Kidney capillary endothelial cell (primary cell): ENCODE measurements at regions not wholly inside any gene's neighbourhood (a gene's known extent, or its start where the extent isn't known, plus 50 kb on each side); places are given as distances from the start of the nearest gene placed in this dataset.
"Not testable (repeated sequence)": the region's sequence is repeated elsewhere in the genome, so short reads cannot be mapped to it uniquely, and the experiment has no call there.

ENCODE experiments used
- DNase-seq: peaks from one replicate; pipeline ENCODE4 v3.0.0-alpha.2; 2018; ENCODE audit warnings: low spot score

DNA sequence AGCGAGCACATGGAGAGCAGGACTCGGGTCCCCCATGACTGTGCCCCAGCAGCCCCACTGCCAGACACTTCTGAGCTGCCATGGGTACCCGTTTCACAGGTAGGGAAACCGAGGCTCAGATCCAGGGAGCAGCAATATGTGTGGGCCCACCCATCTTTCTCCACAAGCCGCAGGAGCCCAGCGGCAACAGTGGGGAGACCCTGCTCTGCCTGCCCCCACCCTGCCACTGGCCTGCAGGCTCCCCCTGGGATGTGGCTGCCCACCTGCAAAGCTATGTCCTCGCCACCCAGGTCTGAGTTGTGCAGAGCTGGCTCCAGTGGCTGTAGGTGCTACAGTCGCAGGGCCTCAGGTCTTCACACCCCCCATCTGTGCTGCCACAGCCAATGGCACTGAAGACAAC, 50.6 kb upstream of the C1QTNF9B start:
- DNase-seq = no peak

DNA sequence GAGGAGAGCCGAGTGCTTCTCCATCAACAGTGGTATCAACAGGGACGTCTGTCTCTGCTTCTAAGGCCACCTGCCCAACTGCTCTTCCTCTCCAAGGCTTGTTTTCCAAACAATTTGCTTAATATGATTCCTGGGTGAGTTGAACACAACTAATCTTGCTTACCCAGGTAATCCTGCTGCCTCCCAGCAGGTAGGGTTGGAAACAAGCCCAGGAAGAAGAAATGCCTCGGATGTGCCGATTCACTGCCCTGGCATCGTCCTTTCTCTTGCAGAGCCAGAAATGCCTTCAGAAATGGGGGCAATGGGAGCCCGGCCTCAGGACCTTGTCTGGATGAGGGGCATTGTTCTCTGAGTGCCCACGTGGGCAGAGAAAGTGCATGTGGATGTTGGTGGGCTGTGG, 51.9 kb upstream of the C1QTNF9B start:
- DNase-seq = no peak

DNA sequence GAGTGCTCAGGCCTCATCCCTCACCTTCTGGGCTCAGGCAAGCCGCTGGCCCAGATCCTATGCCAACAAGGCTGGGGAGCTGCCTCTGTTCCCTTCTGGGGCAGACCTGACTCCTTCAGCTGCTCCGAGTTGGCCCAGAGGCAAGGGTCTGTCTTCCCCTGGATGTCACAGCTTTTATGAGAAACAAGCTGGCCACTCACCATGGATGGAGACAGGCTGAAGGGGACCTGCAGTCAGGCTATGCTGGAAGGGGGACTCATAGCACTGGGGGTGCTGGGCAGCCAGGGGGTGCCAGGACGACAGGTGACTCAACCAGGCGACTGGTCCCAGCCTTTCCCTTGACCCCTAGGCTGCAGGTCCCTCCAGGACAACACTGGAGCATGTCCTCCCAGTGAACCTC, 52.4 kb upstream of the C1QTNF9B start:
- no peak for DNase-seq

DNA sequence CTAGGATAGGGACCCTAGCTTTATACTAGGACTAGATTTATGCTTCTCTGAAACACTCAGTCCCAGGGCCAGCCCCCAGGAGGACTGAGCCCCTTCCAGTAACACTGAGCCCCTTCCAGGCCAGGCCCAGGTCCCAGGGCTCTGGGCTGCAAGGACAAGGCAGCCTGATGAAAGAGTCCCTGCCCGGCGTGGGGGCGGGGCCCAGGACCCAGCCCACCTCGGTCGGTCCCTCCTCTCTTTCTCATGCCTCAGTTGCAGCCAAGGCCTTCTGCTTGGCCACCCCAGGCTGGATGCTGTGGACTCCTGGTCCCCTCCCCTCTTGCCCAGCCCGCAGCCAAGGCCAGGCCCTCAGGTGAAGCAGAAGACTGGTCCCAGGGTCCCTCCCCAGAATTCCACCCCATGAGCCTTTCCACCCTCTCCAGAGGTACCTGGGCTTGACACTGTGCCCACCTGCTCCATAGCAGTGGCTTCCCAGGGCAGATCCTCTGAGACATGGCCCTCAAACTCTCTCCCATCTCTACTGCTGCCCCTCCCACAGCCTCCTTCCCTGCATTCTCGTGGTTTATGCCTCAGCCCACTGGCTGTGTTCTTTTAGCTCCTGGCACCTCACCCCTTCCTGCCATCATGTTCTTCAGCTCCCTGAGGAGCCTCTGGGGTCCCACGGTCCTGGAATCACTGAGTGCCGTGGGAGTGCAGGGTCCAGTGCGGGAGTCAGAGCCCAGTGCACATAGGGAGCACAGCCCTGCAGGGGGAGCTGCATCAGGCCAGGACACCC, 53.6 kb upstream of the C1QTNF9B start:
- no peak for DNase-seq

DNA sequence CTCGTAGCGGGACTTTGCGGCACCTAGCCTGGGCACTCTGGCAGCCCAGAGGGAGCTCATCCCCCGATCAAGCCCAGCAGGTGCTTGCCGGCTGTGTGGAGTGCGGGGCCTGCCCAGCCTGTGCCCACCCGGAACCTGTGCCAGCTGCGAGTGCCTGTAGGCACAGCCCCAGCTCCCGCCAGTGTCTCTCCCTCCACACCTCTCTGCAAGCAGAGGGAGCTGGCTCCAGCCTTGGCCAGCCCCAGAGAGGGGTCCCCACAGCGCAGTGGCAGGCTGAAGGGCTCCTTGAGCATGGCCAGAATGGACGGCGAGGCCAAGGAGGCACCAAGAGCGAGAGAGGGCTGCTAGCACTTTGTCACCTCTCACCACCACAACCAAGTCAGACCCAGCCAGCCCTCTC, 55.5 kb upstream of the C1QTNF9B start:
- no peak for DNase-seq

DNA sequence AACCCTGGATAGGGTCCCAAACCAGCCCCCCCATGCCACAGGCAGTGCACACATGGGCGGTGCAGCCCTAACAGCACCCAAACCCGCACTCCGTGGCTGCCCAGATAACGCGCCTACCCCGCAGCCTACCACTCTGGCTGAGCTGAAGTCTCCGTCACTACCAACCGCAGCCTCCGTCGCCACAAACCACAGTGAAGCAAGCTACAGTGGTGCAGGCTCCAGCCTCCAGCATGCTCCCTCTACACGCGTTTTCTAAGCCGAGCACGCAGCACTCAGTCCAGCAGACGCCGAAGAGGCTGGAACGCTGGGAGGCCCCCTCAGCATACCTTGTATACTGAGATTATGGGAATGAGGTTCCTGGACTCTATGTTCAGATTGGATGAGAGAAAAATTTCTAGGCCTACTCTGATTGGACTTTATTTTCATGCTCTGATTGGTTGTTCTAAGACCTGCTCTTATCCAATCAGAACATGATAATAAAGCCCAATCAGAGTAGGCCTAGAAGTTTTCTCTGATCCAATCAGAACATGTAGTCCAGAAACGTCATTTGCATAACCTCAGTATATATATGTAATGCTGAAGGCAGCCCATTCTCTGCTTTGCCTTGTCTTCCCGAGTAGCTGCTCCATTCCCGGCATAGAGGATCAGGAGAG, 56.7 kb upstream of the C1QTNF9B start:
- no peak for DNase-seq

DNA sequence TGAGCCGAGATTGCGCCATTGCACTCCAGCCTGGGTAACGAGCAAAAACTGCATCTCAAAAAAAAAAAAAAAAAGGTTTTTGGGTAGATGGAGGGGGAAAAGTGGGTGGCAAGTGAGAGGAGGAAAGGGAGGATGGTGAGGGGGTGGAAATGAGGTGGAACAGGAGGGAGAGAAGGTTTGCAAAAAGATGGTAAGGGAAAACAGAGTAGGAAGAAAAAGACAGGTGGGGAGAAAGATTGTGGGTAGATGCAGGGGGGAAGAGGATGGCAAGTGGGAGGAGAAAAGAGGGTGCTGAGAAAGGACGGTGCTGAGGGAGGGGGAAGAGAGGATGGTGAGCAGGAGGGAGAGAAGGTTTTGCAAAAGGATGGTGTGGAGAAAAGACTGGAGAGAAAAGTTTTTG, 57.8 kb upstream of the C1QTNF9B start:
- no peak for DNase-seq

DNA sequence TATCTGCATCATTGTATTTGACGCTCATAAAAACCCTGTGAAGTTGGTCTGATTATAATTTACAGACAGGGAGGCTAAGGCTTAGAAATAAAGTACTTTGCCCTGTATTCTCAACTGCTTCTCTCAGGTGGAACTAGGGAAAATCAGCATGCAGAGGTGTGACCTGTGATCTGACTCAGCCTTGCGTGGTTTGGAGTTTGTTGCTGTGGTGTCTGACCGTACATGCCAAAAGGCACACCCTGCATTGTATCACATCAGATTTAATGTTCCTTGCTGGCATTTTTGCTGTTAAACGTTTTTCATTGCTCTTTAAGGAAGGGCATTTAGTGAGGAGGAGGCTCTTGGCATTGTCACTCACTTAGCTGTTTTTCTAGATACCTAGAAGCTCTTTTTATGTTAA, 58.8 kb upstream of the C1QTNF9B start:
- no peak for DNase-seq

DNA sequence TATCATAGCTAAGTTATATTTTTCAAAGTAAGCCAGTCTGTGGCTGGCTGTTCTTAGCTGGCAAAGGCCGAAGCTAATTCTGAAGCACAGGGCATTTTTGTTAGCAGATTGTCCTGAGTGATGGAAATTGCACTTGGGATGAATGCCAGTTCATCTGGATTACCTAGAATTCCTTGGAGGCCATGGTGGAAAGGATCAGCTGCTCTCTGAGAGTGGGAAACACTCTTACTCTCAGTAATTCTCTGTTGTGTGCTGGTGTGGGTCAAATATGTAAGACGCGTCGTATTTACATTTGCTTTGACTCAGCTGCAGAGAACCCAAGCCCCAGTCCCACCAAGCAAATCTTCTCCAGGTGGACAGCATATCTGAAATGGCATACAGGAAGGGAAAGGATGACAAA, 60.7 kb upstream of the C1QTNF9B start:
- no peak for DNase-seq

DNA sequence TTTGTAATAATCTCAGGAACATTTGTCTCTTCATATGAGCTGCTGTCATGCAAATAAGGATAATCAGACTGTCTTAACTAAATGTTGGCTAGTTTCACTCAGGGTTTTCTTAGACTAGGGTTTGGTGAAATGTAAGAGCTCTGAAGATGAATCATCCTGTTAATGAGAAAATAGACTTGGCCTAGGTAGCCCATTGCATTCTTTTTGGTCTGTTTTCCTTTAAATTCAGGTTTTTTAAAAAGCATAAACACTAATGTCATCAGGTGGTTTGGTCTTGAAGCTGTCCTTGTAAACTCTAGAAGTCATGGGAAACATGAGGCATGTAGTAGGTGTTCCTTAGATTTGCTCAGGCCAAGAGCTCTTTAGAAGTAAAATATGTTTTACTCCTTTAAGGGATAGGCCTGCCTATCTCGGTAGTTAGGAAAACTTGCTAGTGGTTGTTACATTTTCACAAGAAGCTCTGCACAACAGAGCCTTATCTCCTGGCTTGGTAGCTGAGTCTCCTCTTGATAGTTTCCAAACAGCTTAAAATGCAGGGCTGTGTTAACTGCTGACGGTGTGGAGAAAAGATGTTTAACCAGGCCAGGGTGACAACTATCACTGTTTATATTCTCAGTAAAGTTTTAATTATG, 62.0 kb upstream of the C1QTNF9B start:
- no peak for DNase-seq

DNA sequence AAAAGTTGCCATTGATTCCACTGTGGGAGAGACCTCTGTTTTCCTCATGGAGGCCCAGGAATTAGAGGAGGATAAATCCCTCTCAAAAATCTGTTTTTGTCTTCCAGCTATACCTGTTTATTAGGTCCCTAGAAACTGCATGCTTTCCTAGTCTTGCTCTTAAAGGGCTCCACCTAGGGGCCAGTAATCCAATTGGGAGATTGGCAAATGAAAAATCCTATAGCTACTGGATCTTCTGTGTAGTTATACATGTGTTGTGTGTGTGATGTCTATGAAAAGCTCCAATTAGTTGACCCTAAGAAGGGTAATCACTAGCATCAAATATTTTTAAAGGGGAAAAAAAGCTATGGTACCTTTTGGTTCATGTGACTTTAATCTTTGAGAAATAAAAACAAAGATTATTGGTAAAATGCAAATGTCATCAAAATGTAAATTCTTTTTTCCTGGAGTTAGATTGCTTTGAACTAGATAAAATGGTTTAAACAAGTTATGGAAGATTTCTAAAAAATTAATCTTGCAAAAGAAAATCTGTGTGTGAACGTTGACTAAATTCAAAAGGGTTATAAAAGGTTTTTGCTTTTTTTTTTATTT, 63.4 kb upstream of the C1QTNF9B start:
- peak; percentile 56 for DNase-seq

DNA sequence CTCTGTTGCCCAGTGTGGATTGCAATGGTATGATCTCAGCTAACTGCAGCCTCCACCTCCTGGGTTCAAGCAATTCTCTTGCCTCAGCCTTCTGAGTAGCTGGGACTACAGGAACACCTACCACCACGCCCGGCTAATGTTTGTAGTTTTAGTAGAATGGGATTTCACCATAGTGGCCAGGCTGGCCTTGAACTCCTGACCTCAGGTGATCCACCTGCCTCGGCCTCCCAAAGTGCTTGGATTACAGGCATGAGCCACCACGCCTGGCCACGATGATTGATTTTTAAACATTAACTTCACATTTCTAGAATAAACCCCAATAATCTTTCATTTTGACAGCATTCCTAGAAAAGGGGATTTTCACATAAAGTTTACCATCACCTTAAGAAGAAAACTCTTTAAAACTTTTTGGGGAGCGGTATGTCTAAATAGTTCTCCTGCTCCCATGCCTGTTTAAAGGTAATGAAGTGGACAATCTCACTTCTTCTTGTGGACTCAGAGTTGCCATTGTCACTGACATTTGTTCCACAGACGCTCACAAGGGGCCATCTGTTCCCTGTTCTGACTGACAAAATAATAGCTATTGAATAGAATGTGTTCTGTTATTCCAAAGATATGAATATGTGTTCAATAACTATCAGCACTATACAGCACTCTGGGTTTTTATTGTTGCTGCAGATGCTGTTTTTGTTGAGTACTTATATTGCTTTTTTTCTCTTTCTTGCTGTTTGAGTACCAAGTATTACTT, 66.1 kb upstream of the C1QTNF9B start:
- no peak for DNase-seq

DNA sequence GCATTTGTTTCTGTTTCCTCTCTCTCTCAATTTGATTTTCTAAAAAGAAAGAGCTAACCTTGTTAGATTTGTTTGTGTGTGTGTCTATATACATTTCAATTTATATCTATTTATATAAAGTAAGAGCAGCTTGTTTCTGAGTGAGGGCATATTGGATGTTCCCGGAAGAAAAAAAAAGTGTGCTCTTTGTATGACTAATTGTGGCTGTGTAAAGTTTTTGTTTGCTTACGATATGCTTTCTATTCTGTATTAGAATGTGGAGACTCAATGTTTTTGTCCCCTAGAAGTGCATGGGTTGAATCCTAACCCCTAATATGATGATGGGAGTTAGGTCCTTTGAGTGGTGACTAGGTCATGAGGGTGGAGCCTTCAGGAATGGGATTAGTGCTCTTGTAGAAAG, 66.6 kb upstream of the C1QTNF9B start:
- no peak for DNase-seq

DNA sequence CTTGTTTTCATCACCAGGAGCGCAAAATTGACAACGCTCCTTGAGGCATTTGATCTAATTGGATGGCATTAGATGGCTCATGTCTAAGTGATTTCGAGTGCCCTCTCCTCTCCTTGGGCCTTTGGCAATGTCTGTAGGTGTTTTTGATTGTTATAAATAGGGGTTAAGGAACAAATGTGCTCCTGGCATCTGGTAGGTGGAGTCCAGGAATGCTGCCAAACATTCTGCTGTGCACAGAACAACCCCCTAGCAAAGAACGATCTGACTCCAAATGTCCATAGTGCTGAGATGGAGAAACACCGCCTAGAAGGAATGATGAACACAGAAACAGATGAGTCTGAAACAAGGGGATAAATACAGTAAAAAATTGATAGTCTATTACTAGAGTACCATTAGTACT, 68.0 kb upstream of the C1QTNF9B start:
- DNase-seq = no peak

DNA sequence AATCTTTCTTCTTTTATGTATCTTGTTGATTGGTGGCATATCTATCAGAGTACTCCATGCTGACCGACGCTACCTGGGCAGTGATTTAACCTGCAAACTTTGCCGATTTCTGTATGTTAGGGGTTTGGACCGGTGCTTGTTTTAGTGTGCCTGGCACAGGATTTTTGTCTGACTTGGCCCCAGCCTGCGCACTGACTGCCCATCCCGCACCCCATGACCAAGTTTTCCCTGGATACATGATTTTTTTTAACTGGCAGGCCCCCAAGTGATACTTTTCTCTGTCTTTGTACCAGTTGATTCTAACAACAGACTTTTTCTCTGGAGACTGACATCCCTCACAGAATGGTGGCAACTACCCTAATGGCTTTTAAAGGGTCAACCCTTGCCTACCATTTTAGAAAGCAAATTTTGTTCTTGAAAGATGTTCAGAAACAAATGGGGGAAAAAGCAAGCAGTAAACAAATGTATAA, 69.0 kb upstream of the C1QTNF9B start:
- no peak for DNase-seq

DNA sequence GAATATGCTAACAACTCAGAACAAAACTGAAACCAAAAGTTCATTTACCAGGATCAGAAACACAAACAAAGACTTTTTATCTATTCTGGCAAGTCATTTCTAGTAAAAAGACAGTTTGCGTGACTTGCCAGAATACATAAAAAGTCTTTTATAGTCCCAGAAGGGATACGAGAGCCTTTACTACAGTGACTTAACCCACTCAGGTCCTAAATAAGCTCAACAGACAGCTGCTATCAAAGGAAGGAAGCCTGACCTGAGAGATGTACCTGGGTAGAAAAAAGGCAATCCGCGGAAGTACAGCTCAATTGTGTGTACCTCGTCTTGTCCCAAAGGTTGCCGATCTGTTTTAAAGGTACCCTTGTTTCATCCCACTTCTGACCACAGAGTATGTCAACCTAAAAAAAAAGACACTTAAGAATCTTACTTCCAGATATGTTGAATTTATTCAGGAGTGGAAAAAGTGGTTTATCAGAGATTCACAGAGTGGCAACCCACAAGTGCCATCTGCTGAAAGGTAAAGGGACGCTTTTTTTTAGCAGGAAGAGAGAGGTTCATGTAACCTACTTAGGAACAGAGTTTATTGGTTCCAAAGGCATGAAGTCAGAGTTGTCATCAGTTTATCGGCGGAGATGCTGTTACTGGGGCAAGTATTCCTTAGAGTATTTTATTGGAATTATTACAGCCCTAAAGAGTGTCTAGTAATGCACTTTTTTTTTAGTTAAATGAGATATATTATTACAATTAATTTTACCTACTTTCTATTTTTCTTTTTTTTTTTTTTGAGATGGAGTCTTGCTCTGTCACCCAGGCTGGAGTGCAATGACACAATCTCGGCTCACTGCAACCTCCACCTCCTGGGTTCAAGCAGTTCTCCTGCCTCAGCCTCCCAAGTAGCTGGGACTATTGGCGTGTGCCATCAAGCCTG, 69.7 kb upstream of the C1QTNF9B start:
- no peak for DNase-seq

DNA sequence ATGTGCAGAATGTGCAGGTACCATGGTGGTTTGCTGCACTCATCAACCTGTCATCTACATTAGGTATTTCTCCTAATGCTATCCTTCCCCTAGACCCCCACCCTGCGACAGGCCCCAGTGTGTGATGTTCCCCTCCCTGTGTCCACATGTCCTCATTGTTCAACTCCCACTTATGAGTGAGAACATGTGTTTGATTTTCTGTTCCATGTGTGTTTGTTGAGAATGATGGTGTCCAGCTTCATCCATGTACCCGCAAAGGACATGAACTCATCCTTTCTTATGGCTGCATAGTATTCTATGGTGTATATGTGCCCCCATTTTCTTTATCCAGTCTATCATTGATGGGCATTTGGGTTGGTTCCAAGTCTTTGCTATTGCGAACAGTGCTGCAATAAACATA, 70.5 kb upstream of the C1QTNF9B start:
- DNase-seq = not testable (repeated sequence)

DNA sequence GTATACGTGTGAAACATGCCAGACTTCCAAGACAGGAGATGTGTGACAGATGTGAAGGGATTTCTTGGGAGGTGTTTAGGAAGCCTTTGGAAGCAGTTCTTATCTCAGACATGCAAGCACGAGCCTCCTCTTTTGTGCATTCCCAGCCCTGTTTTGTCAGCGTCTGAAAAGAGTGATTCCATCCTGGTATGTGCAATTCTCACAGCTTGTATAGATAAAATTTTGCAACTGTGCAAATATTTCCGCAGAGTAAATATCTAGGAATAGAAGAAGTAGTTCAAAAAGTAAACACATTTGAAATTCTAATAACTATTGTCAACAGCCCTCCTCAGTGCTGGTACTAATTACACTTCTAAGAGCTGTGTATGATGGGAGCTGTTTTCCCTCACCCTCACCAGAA, 72.3 kb upstream of the C1QTNF9B start:
- no peak for DNase-seq

DNA sequence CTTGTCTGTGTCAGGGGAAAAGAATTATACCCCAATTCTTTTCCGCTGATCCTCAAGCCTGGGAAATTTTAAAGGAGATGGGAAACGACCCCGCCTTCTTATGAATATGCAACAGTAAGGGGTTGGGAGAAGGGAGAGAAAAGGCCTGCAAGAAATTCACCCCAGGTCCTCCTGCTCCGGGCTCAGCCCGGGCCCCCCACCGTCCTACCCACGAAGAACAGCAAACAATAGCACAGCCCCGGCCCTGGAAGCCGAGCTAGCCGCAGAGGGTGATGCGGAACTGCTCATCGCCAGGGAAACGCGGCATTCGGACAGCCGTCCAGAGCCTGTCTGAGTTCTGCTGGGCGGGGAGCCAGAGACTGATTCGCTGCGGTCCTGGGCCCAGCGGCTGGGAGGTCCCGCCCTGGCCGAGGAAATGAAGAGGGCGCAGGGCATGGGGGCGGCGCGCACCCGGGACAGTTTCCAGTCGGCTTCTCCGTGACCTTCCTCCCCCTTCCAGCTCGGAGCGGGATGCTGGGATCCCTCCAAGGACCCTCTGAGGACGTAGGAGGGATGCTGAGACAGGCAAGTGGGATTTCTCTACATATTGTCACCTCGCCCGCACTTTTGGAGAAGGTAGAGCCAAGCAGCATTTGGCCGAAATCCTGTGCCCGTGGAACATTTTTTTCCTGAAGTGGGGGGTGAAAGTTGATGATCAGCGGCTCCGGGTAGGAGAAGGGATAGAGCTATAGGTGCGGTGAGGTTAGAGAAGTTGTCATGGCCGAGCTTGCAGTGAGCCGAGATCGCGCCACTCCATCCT, 82.3 kb upstream of the C1QTNF9B start:
- peak; percentile 71 for DNase-seq

DNA sequence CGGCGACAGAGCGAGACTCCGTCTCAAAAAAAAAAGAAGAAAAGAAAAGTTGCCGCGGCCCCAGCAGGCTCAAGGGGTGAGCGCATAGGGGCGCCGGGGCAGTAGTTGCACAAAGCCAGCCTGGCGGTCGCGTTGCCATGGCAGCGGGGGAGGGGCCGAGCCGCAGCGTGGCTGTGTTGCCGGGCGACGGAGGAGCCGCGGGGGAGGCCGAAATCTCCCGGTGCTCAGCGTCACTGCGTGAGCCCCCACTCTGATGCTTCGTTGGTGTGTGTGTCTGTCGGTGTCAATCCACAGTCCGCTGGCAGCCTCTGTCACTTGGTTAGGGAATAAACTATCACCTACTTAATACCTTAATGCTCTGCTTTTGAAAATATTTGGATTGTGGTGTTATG, 82.9 kb upstream of the C1QTNF9B start:
- DNase-seq = peak; percentile 69
